RWPE2 (cell line): ENCODE measurements at regions not wholly inside any gene's neighbourhood (a gene's known extent, or its start where the extent isn't known, plus 50 kb on each side); places are given as distances from the start of the nearest gene placed in this dataset.
A peak's percentile ranks its signal among the peaks of the same experiment; 100 is the strongest.
"Not testable (repeated sequence)": the region's sequence is repeated elsewhere in the genome, so short reads cannot be mapped to it uniquely, and the experiment has no call there.

Experiments used
- ATAC-seq: fragments of 200-7000 bp; cut with Tn5 transposase; 3 replicates; pipeline ENCODE4 v1.9.1; 2021; ENCODE audit warnings: low read depth
- DNase-seq: peaks from one replicate; pipeline ENCODE4 v3.0.0-alpha.2; 2020; ENCODE audit warnings: low spot score
- H3K27ac ChIP-seq: fragments of 450-650 bp; 2 replicates; pipeline ENCODE4 v1.5.1; 2017; ENCODE audit warnings: mild to moderate bottlenecking; ENCODE audit not compliant: poor library complexity, severe bottlenecking
- H3K27me3 ChIP-seq: fragments of 250-450 bp; sonication (Bioruptor Pico); 2 replicates; pipeline ENCODE4 v1.5.1; 2021; ENCODE audit warnings: mild to moderate bottlenecking, moderate library complexity; ENCODE audit not compliant: insufficient read depth, poor library complexity, severe bottlenecking
- H3K36me3 ChIP-seq: fragments of 250-450 bp; sonication (Bioruptor Pico); 2 replicates; pipeline ENCODE4 v1.5.1; 2020; ENCODE audit warnings: low read depth, mild to moderate bottlenecking, moderate library complexity
- H3K4me1 ChIP-seq: fragments of 250-450 bp; sonication (Bioruptor Pico); 2 replicates; pipeline ENCODE4 v1.5.1; 2021; ENCODE audit warnings: mild to moderate bottlenecking, moderate library complexity; ENCODE audit not compliant: insufficient read depth, poor library complexity, severe bottlenecking
- H3K4me3 ChIP-seq: fragments of 250-450 bp; sonication (Bioruptor Pico); 2 replicates; pipeline ENCODE4 v1.5.1; 2021; ENCODE audit warnings: mild to moderate bottlenecking, moderate library complexity; ENCODE audit not compliant: severe bottlenecking
- H3K9me3 ChIP-seq: fragments of 250-450 bp; sonication (Bioruptor Pico); 2 replicates; pipeline ENCODE4 v1.5.1; 2021; ENCODE audit warnings: mild to moderate bottlenecking, moderate library complexity; ENCODE audit not compliant: severe bottlenecking
- CTCF ChIP-seq: fragments of 450-650 bp; IDR thresholded peaks from one replicate; pipeline ENCODE4 v1.5.1; 2017; ENCODE audit warnings: mild to moderate bottlenecking, moderate library complexity; ENCODE audit not compliant: poor library complexity, severe bottlenecking

GRCh38 chr18:78875778-78876650 lies 103.6 kb upstream of the SALL3 start:
- no peaks in the 10 kb centered on the region for H3K27me3 ChIP-seq
- H3K27ac ChIP-seq = no peak overlapping the region
- no peaks in the 10 kb centered on the region for H3K4me1 ChIP-seq
- H3K9me3 ChIP-seq = no peaks in the 10 kb centered on the region
- no peak overlapping the region for H3K4me3 ChIP-seq
- DNase-seq = no peak
- H3K36me3 ChIP-seq = no peaks in the 10 kb centered on the region
- TF ChIP-seq CTCF = peak; percentile 17
- no peak for ATAC-seq

- no peaks in the 10 kb centered on the region for H3K36me3 ChIP-seq
- ATAC-seq (no peak), DNase-seq (no peak)
- no peaks in the 10 kb centered on the region for H3K9me3 ChIP-seq
- no peak overlapping the region for H3K27ac ChIP-seq
- no peaks in the 10 kb centered on the region for H3K4me1 ChIP-seq
- H3K4me3 ChIP-seq = no peak overlapping the region
- no peaks in the 10 kb centered on the region for H3K27me3 ChIP-seq
- no peak for TF ChIP-seq CTCF
Measured at GRCh38 chr18:78876868-78877267, 102.8 kb upstream of the SALL3 start.

- ATAC-seq = no peak
- TF ChIP-seq CTCF = no peak
- Histone ChIP-seq H3K36me3 (no peaks in the 10 kb centered on the region), H3K27ac (no peak overlapping the region), H3K4me3 (no peak overlapping the region), H3K9me3 (no peaks in the 10 kb centered on the region), H3K27me3 (no peaks in the 10 kb centered on the region), H3K4me1 (no peaks in the 10 kb centered on the region)
- no peak for DNase-seq
Measured at GRCh38 chr18:78878335-78878734, 101.3 kb upstream of the SALL3 start.

- not testable (repeated sequence) for H3K4me3 ChIP-seq, H3K27ac ChIP-seq, H3K4me1 ChIP-seq, ATAC-seq, H3K27me3 ChIP-seq, DNase-seq, H3K36me3 ChIP-seq, H3K9me3 ChIP-seq
Measured at GRCh38 chr18:78879072-78879883, 100.3 kb upstream of the SALL3 start.

GRCh38 chr18:78882585-78882984 lies 97.0 kb upstream of the SALL3 start:
- no peaks in the 10 kb centered on the region for H3K27me3 ChIP-seq
- no peaks in the 10 kb centered on the region for H3K9me3 ChIP-seq
- TF ChIP-seq CTCF = no peak
- no peaks in the 10 kb centered on the region for H3K36me3 ChIP-seq
- H3K4me1 ChIP-seq = no peaks in the 10 kb centered on the region
- H3K27ac ChIP-seq = no peak overlapping the region
- ATAC-seq = no peak
- no peak for DNase-seq
- no peak overlapping the region for H3K4me3 ChIP-seq
